Mucosa of gallbladder (tissue), 1 donor: ENCODE measurements at regions not wholly inside any gene's neighbourhood (a gene's known extent, or its start where the extent isn't known, plus 50 kb on each side); places are given as distances from the start of the nearest gene placed in this dataset.

ENCODE experiments used
- DNase-seq: peaks from one replicate; pipeline ENCODE4 v3.0.0-alpha.2; 2020; ENCODE audit warnings: low spot score
- donor health status: DM: no; HTN: no; CAD: no.

GRCh38 chr17:77854759-77855745 is 103.5 kb upstream of the TNRC6C start:
- DNase-seq, result no peak

- no peak for DNase-seq
Observed at GRCh38 chr17:77856551-77857305, 101.8 kb upstream of the TNRC6C start.

GRCh38 chr17:77857306-77857555 is 101.3 kb upstream of the TNRC6C start:
- no peak for DNase-seq

GRCh38 chr17:77857613-77858012 is 100.9 kb upstream of the TNRC6C start:
- no peak for DNase-seq

- DNase-seq, result no peak
Observed at GRCh38 chr17:77858291-77859034, 100.0 kb upstream of the TNRC6C start.

GRCh38 chr17:77859035-77859810 is 99.3 kb upstream of the TNRC6C start:
- no peak for DNase-seq

- no peak for DNase-seq
Observed at GRCh38 chr17:77861133-77861695, 97.3 kb upstream of the TNRC6C start.

GRCh38 chr17:77861981-77862645 is 96.4 kb upstream of the TNRC6C start:
- no peak for DNase-seq

GRCh38 chr17:77862890-77863813 is 95.4 kb upstream of the TNRC6C start:
- no peak for DNase-seq

- peak; percentile 44 for DNase-seq
Observed at GRCh38 chr17:77863814-77864161, 94.7 kb upstream of the TNRC6C start.

GRCh38 chr17:77864234-77865111 is 94.0 kb upstream of the TNRC6C start:
- DNase-seq, result no peak

GRCh38 chr17:77865112-77865611 is 93.3 kb upstream of the TNRC6C start:
- DNase-seq, result no peak

GRCh38 chr17:77865716-77866115 is 92.8 kb upstream of the TNRC6C start:
- no peak for DNase-seq

- DNase-seq, result no peak
Observed at GRCh38 chr17:77867308-77867781, 91.2 kb upstream of the TNRC6C start.

- no peak for DNase-seq
Observed at GRCh38 chr17:77867976-77868713, 90.4 kb upstream of the TNRC6C start.

GRCh38 chr17:77869041-77869599 is 89.4 kb upstream of the TNRC6C start:
- DNase-seq, result no peak

- DNase-seq, result no peak
Observed at GRCh38 chr17:77869665-77870132, 88.8 kb upstream of the TNRC6C start.
